Chondrocyte (in vitro differentiated cells): ENCODE measurements at regions not wholly inside any gene's neighbourhood (a gene's known extent, or its start where the extent isn't known, plus 50 kb on each side); places are given as distances from the start of the nearest gene placed in this dataset.

Experiments used
- DNase-seq: peaks from one replicate; pipeline ENCODE4 v3.0.0; 2021; ENCODE audit warnings: mixed read lengths, low spot score
- H3K27ac Mint-ChIP-seq: one replicate; pipeline ENCODE4 v1.8.0; 2021; ENCODE audit warnings: mild to moderate bottlenecking, moderate library complexity, mixed read lengths; ENCODE audit not compliant: unreplicated experiment
- H3K27me3 Mint-ChIP-seq: 2 replicates; pipeline ENCODE4 v1.8.0; 2021; ENCODE audit warnings: low read depth, mixed read lengths
- H3K36me3 Mint-ChIP-seq: 2 replicates; pipeline ENCODE4 v1.8.0; 2021; ENCODE audit warnings: low read depth, mixed read lengths
- H3K4me1 Mint-ChIP-seq: 2 replicates; pipeline ENCODE4 v1.8.0; 2021; ENCODE audit warnings: low read depth, mild to moderate bottlenecking, mixed read lengths
- H3K4me3 Mint-ChIP-seq: one replicate; pipeline ENCODE4 v1.8.0; 2021; ENCODE audit warnings: mild to moderate bottlenecking, moderate library complexity, mixed read lengths; ENCODE audit not compliant: unreplicated experiment
- H3K9me3 Mint-ChIP-seq: 2 replicates; pipeline ENCODE4 v1.8.0; 2021; ENCODE audit warnings: low read depth, mixed read lengths
- CTCF ChIP-seq: fragments of 200-600 bp; sonication (generic); IDR thresholded peaks from 2 replicates; pipeline ENCODE4 v1.5.0; 2021; ENCODE audit warnings: antibody characterized with exemption, mild to moderate bottlenecking, moderate library complexity

GRCh38 chr6:92337571-92337970 is 1081.8 kb downstream of the EPHA7 start:
- DNase-seq, result no peak
- H3K36me3 Mint-ChIP-seq, result no peaks in the 10 kb centered on the region
- no peak overlapping the region for H3K27ac Mint-ChIP-seq
- TF ChIP-seq CTCF, result no peak
- no peak overlapping the region for H3K4me3 Mint-ChIP-seq
- no peaks in the 10 kb centered on the region for H3K27me3 Mint-ChIP-seq
- no peaks in the 10 kb centered on the region for H3K9me3 Mint-ChIP-seq
- H3K4me1 Mint-ChIP-seq, result peaks cover 20% of the 10 kb centered on the region

GRCh38 chr6:92329208-92329847 is 1090.0 kb downstream of the EPHA7 start:
- H3K9me3 Mint-ChIP-seq, result no peaks in the 10 kb centered on the region
- no peak for DNase-seq
- peaks cover 16% of the 10 kb centered on the region for H3K4me1 Mint-ChIP-seq
- TF ChIP-seq CTCF, result no peak
- H3K27me3 Mint-ChIP-seq, result no peaks in the 10 kb centered on the region
- no peaks in the 10 kb centered on the region for H3K36me3 Mint-ChIP-seq
- no peak overlapping the region for H3K4me3 Mint-ChIP-seq
- H3K27ac Mint-ChIP-seq, result peak overlapping the region; percentile 42

- no peak overlapping the region for H3K27ac Mint-ChIP-seq
- no peak for TF ChIP-seq CTCF
- H3K4me3 Mint-ChIP-seq, result no peak overlapping the region
- H3K36me3 Mint-ChIP-seq, result no peaks in the 10 kb centered on the region
- peaks cover 2% of the 10 kb centered on the region for H3K4me1 Mint-ChIP-seq
- no peaks in the 10 kb centered on the region for H3K9me3 Mint-ChIP-seq
- no peaks in the 10 kb centered on the region for H3K27me3 Mint-ChIP-seq
- DNase-seq, result no peak
Observed at GRCh38 chr6:92315312-92315711, 1104.0 kb downstream of the EPHA7 start.

- TF ChIP-seq CTCF, result no peak
- Mint-ChIP-seq H3K27me3 (no peaks in the 10 kb centered on the region), H3K36me3 (no peaks in the 10 kb centered on the region), H3K4me1 (no peaks in the 10 kb centered on the region), H3K27ac (no peak overlapping the region), H3K9me3 (no peaks in the 10 kb centered on the region), H3K4me3 (no peak overlapping the region)
- no peak for DNase-seq
Observed at GRCh38 chr6:92297101-92297500, 1122.3 kb downstream of the EPHA7 start.

- no peak for DNase-seq
- peaks cover 3% of the 10 kb centered on the region for H3K9me3 Mint-ChIP-seq
- TF ChIP-seq CTCF, result no peak
- no peaks in the 10 kb centered on the region for H3K4me1 Mint-ChIP-seq
- no peak overlapping the region for H3K27ac Mint-ChIP-seq
- no peak overlapping the region for H3K4me3 Mint-ChIP-seq
- H3K36me3 Mint-ChIP-seq, result no peaks in the 10 kb centered on the region
- no peaks in the 10 kb centered on the region for H3K27me3 Mint-ChIP-seq
Observed at GRCh38 chr6:92292067-92292466, 1127.3 kb downstream of the EPHA7 start.
